Neural progenitor cell (in vitro differentiated cells): ENCODE measurements at regions not wholly inside any gene's neighbourhood (a gene's known extent, or its start where the extent isn't known, plus 50 kb on each side); places are given as distances from the start of the nearest gene placed in this dataset.

Experiments used
- DNase-seq: peaks from one replicate; pipeline ENCODE4 v3.0.0-alpha.2; 2016; ENCODE audit warnings: low spot score
- H2AFZ ChIP-seq: fragments of 200-600 bp; sonication (generic); replicated peaks from 2 replicates; pipeline ENCODE4 v1.6.1; 2016; ENCODE audit warnings: antibody characterized with exemption
- H3F3A ChIP-seq: fragments of 200-600 bp; sonication (generic); 2 replicates; pipeline ENCODE4 v1.6.1; 2016; ENCODE audit warnings: antibody characterized with exemption, low read depth
- H3K27ac ChIP-seq: fragments of 200-600 bp; sonication (generic); 2 replicates; pipeline ENCODE4 v1.5.1; 2016; ENCODE audit warnings: mild to moderate bottlenecking
- H3K27me3 ChIP-seq: fragments of 200-600 bp; sonication (generic); 2 replicates; pipeline ENCODE4 v1.6.1; 2016; ENCODE audit warnings: mild to moderate bottlenecking, moderate library complexity
- H3K36me3 ChIP-seq: fragments of 200-600 bp; sonication (generic); 2 replicates; pipeline ENCODE4 v1.5.1; 2016
- H3K4me1 ChIP-seq: fragments of 200-600 bp; sonication (generic); 2 replicates; pipeline ENCODE4 v1.6.1; 2016; ENCODE audit warnings: mixed run types
- H3K4me2 ChIP-seq: fragments of 200-600 bp; sonication (generic); 2 replicates; pipeline ENCODE4 v1.6.1; 2016
- H3K4me3 ChIP-seq: fragments of 200-600 bp; sonication (generic); 2 replicates; pipeline ENCODE4 v1.5.1; 2016
- H3K79me2 ChIP-seq: fragments of 200-600 bp; sonication (generic); 2 replicates; pipeline ENCODE4 v1.6.1; 2016; ENCODE audit warnings: low read depth
- H3K9ac ChIP-seq: fragments of 200-600 bp; sonication (generic); 2 replicates; pipeline ENCODE4 v1.6.1; 2016
- H3K9me3 ChIP-seq: fragments of 200-600 bp; sonication (generic); 2 replicates; pipeline ENCODE4 v1.5.1; 2016; ENCODE audit warnings: low read depth
- H4K20me1 ChIP-seq: fragments of 200-600 bp; sonication (generic); 2 replicates; pipeline ENCODE4 v1.6.1; 2016; ENCODE audit warnings: low read depth
- H3K27ac Mint-ChIP-seq: 3 replicates; pipeline ENCODE4 v1.8.0; 2021; ENCODE audit warnings: mixed read lengths
- H3K27me3 Mint-ChIP-seq: 2 replicates; pipeline ENCODE4 v1.8.0; 2022; ENCODE audit warnings: low read depth, mild to moderate bottlenecking, inconsistent platforms, moderate library complexity, mixed read lengths; ENCODE audit not compliant: insufficient read depth
- H3K36me3 Mint-ChIP-seq: 3 replicates; pipeline ENCODE4 v1.8.0; 2021; ENCODE audit warnings: mixed read lengths
- H3K4me1 Mint-ChIP-seq: 3 replicates; pipeline ENCODE4 v1.8.0; 2021; ENCODE audit warnings: mixed read lengths
- H3K4me3 Mint-ChIP-seq: 3 replicates; pipeline ENCODE4 v1.8.0; 2021; ENCODE audit warnings: mild to moderate bottlenecking, moderate library complexity, mixed read lengths
- H3K9me3 Mint-ChIP-seq: 3 replicates; pipeline ENCODE4 v1.8.0; 2020; ENCODE audit warnings: mixed read lengths
- CTCF ChIP-seq: fragments of 200-600 bp; sonication (generic); IDR thresholded peaks from 2 replicates; pipeline ENCODE4 v1.5.1; 2017; ENCODE audit warnings: antibody characterized with exemption, mild to moderate bottlenecking
- EZH2 ChIP-seq: fragments of 200-600 bp; sonication (generic); IDR thresholded peaks from 2 replicates; pipeline ENCODE4 v1.6.1; 2017; ENCODE audit warnings: antibody characterized with exemption, mild to moderate bottlenecking, moderate library complexity
- EZH2phosphoT487 ChIP-seq: fragments of 200-600 bp; sonication (generic); IDR thresholded peaks from 2 replicates; pipeline ENCODE4 v1.6.1; 2017; ENCODE audit warnings: antibody characterized with exemption

- no peaks in the 10 kb centered on the region for H3K4me1 Mint-ChIP-seq
- H3K4me3 ChIP-seq, result no peak overlapping the region
- no peaks in the 10 kb centered on the region for H3K36me3 ChIP-seq
- no peak overlapping the region for H3K9ac ChIP-seq
- TF ChIP-seq EZH2, result no peak
- no peak for TF ChIP-seq EZH2phosphoT487
- no peak for TF ChIP-seq CTCF
- peaks cover 17% of the 10 kb centered on the region for H3K9me3 Mint-ChIP-seq
- H3F3A ChIP-seq, result no peaks in the 10 kb centered on the region
- H3K27me3 Mint-ChIP-seq, result no peaks in the 10 kb centered on the region
- H3K4me3 Mint-ChIP-seq, result no peak overlapping the region
- no peaks in the 10 kb centered on the region for H3K79me2 ChIP-seq
- H3K27ac Mint-ChIP-seq, result no peak overlapping the region
- H3K4me2 ChIP-seq, result no peak overlapping the region
- H3K36me3 Mint-ChIP-seq, result no peaks in the 10 kb centered on the region
- H2AFZ ChIP-seq, result no peak overlapping the region
- H3K27me3 ChIP-seq, result no peaks in the 10 kb centered on the region
- H3K4me1 ChIP-seq, result no peaks in the 10 kb centered on the region
- H4K20me1 ChIP-seq, result no peaks in the 10 kb centered on the region
- peaks cover 4% of the 10 kb centered on the region for H3K9me3 ChIP-seq
- H3K27ac ChIP-seq, result no peak overlapping the region
- DNase-seq, result no peak
These were observed 87.0 kb upstream of the PPP2R3A start for GRCh38 chr3:135878501-135878900.

GRCh38 chr3:135885885-135886284 lies 79.6 kb upstream of the PPP2R3A start:
- no peaks in the 10 kb centered on the region for H3K9me3 ChIP-seq
- DNase-seq, result no peak
- no peaks in the 10 kb centered on the region for H3K27me3 Mint-ChIP-seq
- peaks cover 12% of the 10 kb centered on the region for H3K4me1 ChIP-seq
- H3K4me2 ChIP-seq, result no peak overlapping the region
- no peak overlapping the region for H2AFZ ChIP-seq
- H3K4me3 ChIP-seq, result no peak overlapping the region
- no peaks in the 10 kb centered on the region for H3K79me2 ChIP-seq
- no peaks in the 10 kb centered on the region for H3K36me3 ChIP-seq
- no peak overlapping the region for H3K9ac ChIP-seq
- H3K27me3 ChIP-seq, result no peaks in the 10 kb centered on the region
- H4K20me1 ChIP-seq, result no peaks in the 10 kb centered on the region
- H3F3A ChIP-seq, result no peaks in the 10 kb centered on the region
- H3K4me1 Mint-ChIP-seq, result peaks cover 13% of the 10 kb centered on the region
- no peak overlapping the region for H3K27ac ChIP-seq
- H3K4me3 Mint-ChIP-seq, result no peak overlapping the region
- TF ChIP-seq EZH2phosphoT487 (no peak), EZH2 (no peak), CTCF (no peak)
- H3K27ac Mint-ChIP-seq, result no peak overlapping the region
- no peaks in the 10 kb centered on the region for H3K9me3 Mint-ChIP-seq
- no peaks in the 10 kb centered on the region for H3K36me3 Mint-ChIP-seq

- Histone ChIP-seq H3K4me2 (no peak overlapping the region), H3K9me3 (no peaks in the 10 kb centered on the region), H3K27ac (no peak overlapping the region), H3K79me2 (no peaks in the 10 kb centered on the region), H4K20me1 (no peaks in the 10 kb centered on the region), H3F3A (no peaks in the 10 kb centered on the region), H3K4me1 (peaks cover 12% of the 10 kb centered on the region), H2AFZ (no peak overlapping the region), H3K36me3 (no peaks in the 10 kb centered on the region), H3K27me3 (no peaks in the 10 kb centered on the region), H3K9ac (no peak overlapping the region), H3K4me3 (no peak overlapping the region)
- no peak for DNase-seq
- Mint-ChIP-seq H3K9me3 (no peaks in the 10 kb centered on the region), H3K36me3 (no peaks in the 10 kb centered on the region), H3K4me1 (peaks cover 13% of the 10 kb centered on the region), H3K27me3 (no peaks in the 10 kb centered on the region), H3K27ac (no peak overlapping the region), H3K4me3 (no peak overlapping the region)
- TF ChIP-seq CTCF (no peak), EZH2phosphoT487 (no peak), EZH2 (no peak)
These were observed 78.3 kb upstream of the PPP2R3A start for GRCh38 chr3:135887220-135887619.

- H3K36me3 Mint-ChIP-seq, result no peaks in the 10 kb centered on the region
- H3K4me3 Mint-ChIP-seq, result no peak overlapping the region
- Histone ChIP-seq H3K9me3 (no peaks in the 10 kb centered on the region), H3K36me3 (no peaks in the 10 kb centered on the region), H3K27me3 (no peaks in the 10 kb centered on the region), H3K4me3 (no peak overlapping the region), H3K27ac (no peak overlapping the region), H4K20me1 (no peaks in the 10 kb centered on the region), H3F3A (no peaks in the 10 kb centered on the region), H3K4me2 (no peak overlapping the region), H3K9ac (no peak overlapping the region), H2AFZ (peak overlapping the region; percentile 12), H3K79me2 (no peaks in the 10 kb centered on the region), H3K4me1 (peaks cover 12% of the 10 kb centered on the region)
- no peak for TF ChIP-seq EZH2phosphoT487
- no peak for TF ChIP-seq EZH2
- TF ChIP-seq CTCF, result no peak
- H3K27me3 Mint-ChIP-seq, result no peaks in the 10 kb centered on the region
- no peaks in the 10 kb centered on the region for H3K9me3 Mint-ChIP-seq
- H3K27ac Mint-ChIP-seq, result no peak overlapping the region
- DNase-seq, result no peak
- peaks cover 13% of the 10 kb centered on the region for H3K4me1 Mint-ChIP-seq
These were observed 76.1 kb upstream of the PPP2R3A start for GRCh38 chr3:135889443-135889842.
